Colonic mucosa (tissue), 4 donors: ENCODE measurements at regions not wholly inside any gene's neighbourhood (a gene's known extent, or its start where the extent isn't known, plus 50 kb on each side); places are given as distances from the start of the nearest gene placed in this dataset.

Experiments
- DNase-seq: peaks from one replicate; pipeline ENCODE4 v3.0.0-alpha.2; 2020
- H3K27ac ChIP-seq: fragments of 200-600 bp; one replicate; pipeline ENCODE4 v1.8.0; 2021
- H3K27me3 ChIP-seq: fragments of 200-600 bp; one replicate; pipeline ENCODE4 v1.8.0; 2021
- H3K36me3 ChIP-seq: fragments of 200-600 bp; one replicate; pipeline ENCODE4 v1.8.0; 2021
- H3K4me1 ChIP-seq: fragments of 200-600 bp; one replicate; pipeline ENCODE4 v1.8.0; 2021; ENCODE audit warnings: mild to moderate bottlenecking
- H3K4me3 ChIP-seq: fragments of 200-600 bp; one replicate; pipeline ENCODE4 v1.8.0; 2021
- H3K9ac ChIP-seq, 2 donors: one replicate each; pipeline ENCODE4 v1.7.0; 2013; ENCODE audit warnings: control low read depth in 2 of 2, low read depth in 2 of 2, low read length in 2 of 2
- H3K9me3 ChIP-seq: fragments of 200-600 bp; one replicate; pipeline ENCODE4 v1.8.0; 2021
- intact Hi-C: fragments of 100-400 bp; cut with DNase I; formaldehyde crosslinking; loops from one replicate; pipeline ENCODE4 v1.14.1; 2022
- TF ChIP-seq, protein P1 (sequence below): fragments of 200-600 bp; IDR thresholded peaks from one replicate; pipeline ENCODE4 v1.8.0; 2022; ENCODE audit warnings: antibody characterized with exemption, mild to moderate bottlenecking
- donor health status: healthy.
- donor health status: DM: no; HTN: no; CAD: no.
- donor health status: DM: no; HTN: no; CAD: no.

DNA sequence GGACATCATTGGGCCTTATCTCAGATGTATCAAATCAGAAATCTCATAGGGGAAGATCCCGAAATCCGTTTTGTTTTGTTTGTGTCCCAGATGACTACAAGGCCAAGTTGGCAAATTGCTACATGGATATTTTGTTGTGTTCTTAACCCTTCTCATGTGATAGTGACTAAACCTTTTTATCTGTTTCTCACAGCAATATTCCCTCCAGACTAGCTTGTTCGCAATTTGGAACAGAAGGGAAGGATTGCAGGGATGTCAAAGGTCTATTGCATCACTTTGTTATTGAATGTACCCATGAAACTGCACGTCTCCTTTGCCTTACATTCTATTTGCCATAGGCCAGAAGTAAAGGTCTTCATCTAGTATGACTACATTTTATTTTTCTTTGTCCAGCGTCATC lies 453.9 kb downstream of the NFIB start:
- H3K27me3 ChIP-seq = no peaks in the 10 kb centered on the region
- intact Hi-C loops = no loop called here
- H3K9ac ChIP-seq = no peak overlapping the region
- no peak for DNase-seq
- no peak overlapping the region for H3K27ac ChIP-seq
- no peaks in the 10 kb centered on the region for H3K36me3 ChIP-seq
- no peak overlapping the region for H3K4me3 ChIP-seq
- no peaks in the 10 kb centered on the region for H3K9me3 ChIP-seq
- no peaks in the 10 kb centered on the region for H3K4me1 ChIP-seq
- TF ChIP-seq, protein P1, sequence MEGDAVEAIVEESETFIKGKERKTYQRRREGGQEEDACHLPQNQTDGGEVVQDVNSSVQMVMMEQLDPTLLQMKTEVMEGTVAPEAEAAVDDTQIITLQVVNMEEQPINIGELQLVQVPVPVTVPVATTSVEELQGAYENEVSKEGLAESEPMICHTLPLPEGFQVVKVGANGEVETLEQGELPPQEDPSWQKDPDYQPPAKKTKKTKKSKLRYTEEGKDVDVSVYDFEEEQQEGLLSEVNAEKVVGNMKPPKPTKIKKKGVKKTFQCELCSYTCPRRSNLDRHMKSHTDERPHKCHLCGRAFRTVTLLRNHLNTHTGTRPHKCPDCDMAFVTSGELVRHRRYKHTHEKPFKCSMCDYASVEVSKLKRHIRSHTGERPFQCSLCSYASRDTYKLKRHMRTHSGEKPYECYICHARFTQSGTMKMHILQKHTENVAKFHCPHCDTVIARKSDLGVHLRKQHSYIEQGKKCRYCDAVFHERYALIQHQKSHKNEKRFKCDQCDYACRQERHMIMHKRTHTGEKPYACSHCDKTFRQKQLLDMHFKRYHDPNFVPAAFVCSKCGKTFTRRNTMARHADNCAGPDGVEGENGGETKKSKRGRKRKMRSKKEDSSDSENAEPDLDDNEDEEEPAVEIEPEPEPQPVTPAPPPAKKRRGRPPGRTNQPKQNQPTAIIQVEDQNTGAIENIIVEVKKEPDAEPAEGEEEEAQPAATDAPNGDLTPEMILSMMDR = no peak

DNA sequence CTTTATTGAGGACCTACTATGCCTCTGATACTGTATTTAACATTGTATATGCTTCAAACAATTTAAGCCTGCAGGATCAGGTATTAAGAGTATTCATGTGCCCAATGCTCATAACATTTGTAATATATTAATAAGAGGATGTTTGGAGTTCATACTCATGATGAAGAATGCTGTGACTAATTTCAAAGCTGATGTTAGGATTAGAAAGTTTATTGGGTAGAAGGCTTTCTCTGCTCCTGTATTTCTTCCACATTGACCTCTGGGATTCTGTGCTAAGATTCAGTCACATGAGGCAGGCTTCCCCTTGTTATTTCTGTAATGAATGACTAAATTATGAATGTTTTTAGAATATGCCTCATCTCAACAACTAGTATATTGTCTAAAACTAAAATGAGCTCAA lies 456.4 kb downstream of the NFIB start:
- no peak overlapping the region for H3K4me3 ChIP-seq
- intact Hi-C loops = no loop called here
- no peaks in the 10 kb centered on the region for H3K4me1 ChIP-seq
- TF ChIP-seq, protein P1 = no peak
- no peaks in the 10 kb centered on the region for H3K9me3 ChIP-seq
- H3K9ac ChIP-seq = no peak overlapping the region
- no peak overlapping the region for H3K27ac ChIP-seq
- DNase-seq = no peak
- H3K27me3 ChIP-seq = no peaks in the 10 kb centered on the region
- H3K36me3 ChIP-seq = no peaks in the 10 kb centered on the region

DNA sequence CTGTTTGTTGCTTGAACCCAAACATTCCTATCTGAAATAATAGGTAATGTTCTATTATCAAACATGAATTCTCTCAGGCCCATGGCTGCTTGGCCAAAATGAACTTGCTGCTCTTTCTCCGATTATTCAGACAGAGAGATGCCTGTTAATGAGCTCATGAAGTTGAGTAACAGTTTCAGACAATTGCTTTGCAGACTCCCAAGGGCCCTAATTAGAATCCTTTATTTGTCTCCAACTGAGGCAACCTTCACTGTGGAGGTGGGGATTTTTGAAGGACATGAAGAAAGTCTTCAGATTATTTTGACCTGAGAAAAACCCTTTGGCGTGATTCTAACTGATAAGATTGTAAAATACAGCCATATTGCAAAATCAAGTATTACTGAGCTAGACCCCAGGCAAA lies 466.7 kb downstream of the NFIB start:
- no peak overlapping the region for H3K27ac ChIP-seq
- intact Hi-C loops = no loop called here
- H3K4me1 ChIP-seq = no peaks in the 10 kb centered on the region
- H3K36me3 ChIP-seq = no peaks in the 10 kb centered on the region
- no peak overlapping the region for H3K4me3 ChIP-seq
- H3K9ac ChIP-seq = no peak overlapping the region
- DNase-seq = no peak
- H3K27me3 ChIP-seq = no peaks in the 10 kb centered on the region
- H3K9me3 ChIP-seq = no peaks in the 10 kb centered on the region
- TF ChIP-seq, protein P1 = no peak

DNA sequence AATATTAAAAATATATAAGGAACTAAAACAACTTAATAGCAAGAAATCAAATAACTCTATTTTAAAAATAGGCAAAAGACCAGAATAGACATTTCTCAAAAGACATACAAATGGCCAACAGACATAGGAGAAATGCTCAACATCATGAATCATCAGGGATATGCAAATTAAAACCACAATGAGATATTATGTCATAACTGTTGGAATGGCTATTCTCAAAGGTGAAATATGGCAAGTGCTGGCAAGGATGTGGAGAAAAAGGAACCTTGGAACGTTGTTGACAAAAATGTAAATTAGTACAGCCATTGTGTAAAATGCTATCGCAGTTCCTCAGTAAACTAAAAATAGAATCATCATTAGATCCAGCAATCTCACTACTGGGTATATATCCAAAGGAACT lies 468.5 kb downstream of the NFIB start:
- no peak for DNase-seq
- intact Hi-C loops = no loop called here
- no peak overlapping the region for H3K27ac ChIP-seq
- no peak overlapping the region for H3K4me3 ChIP-seq
- no peaks in the 10 kb centered on the region for H3K27me3 ChIP-seq
- H3K9me3 ChIP-seq = no peaks in the 10 kb centered on the region
- no peaks in the 10 kb centered on the region for H3K4me1 ChIP-seq
- H3K36me3 ChIP-seq = no peaks in the 10 kb centered on the region
- TF ChIP-seq, protein P1 = no peak
- no peak overlapping the region for H3K9ac ChIP-seq

DNA sequence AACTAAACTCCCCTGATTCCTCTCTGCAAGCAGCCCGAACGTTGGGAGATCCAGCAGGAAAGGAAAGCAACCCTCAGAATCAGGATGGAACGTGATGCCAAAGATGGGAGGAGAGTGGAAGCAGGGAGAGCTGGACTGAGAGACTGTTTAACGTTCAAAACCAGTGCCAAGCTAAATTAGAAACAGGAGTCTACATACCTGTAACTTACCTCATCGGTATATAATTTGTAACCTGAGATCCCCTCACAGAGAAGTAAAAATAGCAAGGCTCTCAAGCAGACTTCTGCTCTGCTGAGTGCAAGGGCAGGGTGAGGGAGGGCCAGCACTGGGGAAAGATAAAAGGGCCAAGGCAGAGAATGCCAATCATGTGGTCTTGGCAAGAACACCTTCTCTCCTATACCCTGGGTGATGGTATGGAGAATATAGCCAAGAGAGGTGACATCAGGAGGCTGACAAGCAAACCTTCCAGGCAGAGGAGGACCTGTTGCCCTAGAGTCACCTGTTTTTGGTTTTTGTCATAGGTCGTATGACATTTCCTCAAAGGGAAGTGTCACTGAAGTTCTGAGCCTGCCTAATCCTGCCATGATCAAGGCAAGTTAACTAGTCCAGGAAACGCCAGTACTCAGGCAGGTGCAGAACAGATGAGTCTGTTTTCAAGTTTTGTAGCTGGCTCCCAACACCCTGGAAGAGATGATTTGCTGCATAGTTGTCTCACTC lies 472.0 kb downstream of the NFIB start:
- no peaks in the 10 kb centered on the region for H3K9me3 ChIP-seq
- no peaks in the 10 kb centered on the region for H3K4me1 ChIP-seq
- H3K9ac ChIP-seq = no peak overlapping the region
- H3K4me3 ChIP-seq = no peak overlapping the region
- TF ChIP-seq, protein P1 = no peak
- no peak for DNase-seq
- H3K27me3 ChIP-seq = no peaks in the 10 kb centered on the region
- H3K36me3 ChIP-seq = no peaks in the 10 kb centered on the region
- intact Hi-C loops = no loop called here
- H3K27ac ChIP-seq = no peak overlapping the region
